Testis (tissue), 2 donors: ENCODE measurements at regions not wholly inside any gene's neighbourhood (a gene's known extent, or its start where the extent isn't known, plus 50 kb on each side); places are given as distances from the start of the nearest gene placed in this dataset.

Experiments used
- CTCF ChIP-seq, 3 experiments: fragments of 450-650 bp in 2 of 3; fragments of 200-600 bp in 1 of 3; sonication (generic) in 1 of 3; IDR thresholded peaks; one replicate each; pipeline ENCODE4 v1.5.1; 2016 to 2019; ENCODE audit warnings: antibody characterized with exemption in 3 of 3, mild to moderate bottlenecking in 2 of 3, moderate library complexity in 1 of 3
- POLR2A ChIP-seq: fragments of 450-650 bp; IDR thresholded peaks from one replicate; pipeline ENCODE4 v1.6.1; 2017; ENCODE audit warnings: antibody characterized with exemption, mild to moderate bottlenecking, moderate library complexity

DNA sequence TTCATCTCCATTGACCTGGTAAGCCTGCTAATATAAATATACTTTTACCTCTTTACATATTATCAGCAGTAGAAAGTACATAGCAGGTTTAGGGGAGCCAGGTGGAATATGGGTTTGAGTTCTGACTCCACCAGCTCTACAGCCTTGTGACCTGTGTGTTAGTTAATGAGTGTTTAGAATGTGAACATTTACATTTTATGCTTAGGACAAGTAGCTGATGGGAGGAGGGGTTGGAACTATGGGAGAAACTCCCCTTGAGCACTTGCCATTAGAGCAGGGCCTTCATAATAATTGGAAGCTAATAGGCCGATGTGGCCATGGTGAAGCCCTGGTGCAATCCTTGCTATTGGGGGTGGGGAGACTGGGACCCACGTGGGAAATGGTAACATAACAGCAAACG lies 148.3 kb upstream of the NTRK2 start:
- TF ChIP-seq CTCF (IDR thresholded peaks at IDR 0.05) (no peak), POLR2A (no peak)
